Chondrocyte (in vitro differentiated cells): ENCODE measurements at regions not wholly inside any gene's neighbourhood (a gene's known extent, or its start where the extent isn't known, plus 50 kb on each side); places are given as distances from the start of the nearest gene placed in this dataset.
"Not testable (repeated sequence)": the region's sequence is repeated elsewhere in the genome, so short reads cannot be mapped to it uniquely, and the experiment has no call there.

Experiments
- DNase-seq: peaks from one replicate; pipeline ENCODE4 v3.0.0; 2021; ENCODE audit warnings: mixed read lengths, low spot score
- H3K27ac Mint-ChIP-seq: one replicate; pipeline ENCODE4 v1.8.0; 2021; ENCODE audit warnings: mild to moderate bottlenecking, moderate library complexity, mixed read lengths; ENCODE audit not compliant: unreplicated experiment
- H3K27me3 Mint-ChIP-seq: 2 replicates; pipeline ENCODE4 v1.8.0; 2021; ENCODE audit warnings: low read depth, mixed read lengths
- H3K36me3 Mint-ChIP-seq: 2 replicates; pipeline ENCODE4 v1.8.0; 2021; ENCODE audit warnings: low read depth, mixed read lengths
- H3K4me1 Mint-ChIP-seq: 2 replicates; pipeline ENCODE4 v1.8.0; 2021; ENCODE audit warnings: low read depth, mild to moderate bottlenecking, mixed read lengths
- H3K4me3 Mint-ChIP-seq: one replicate; pipeline ENCODE4 v1.8.0; 2021; ENCODE audit warnings: mild to moderate bottlenecking, moderate library complexity, mixed read lengths; ENCODE audit not compliant: unreplicated experiment
- H3K9me3 Mint-ChIP-seq: 2 replicates; pipeline ENCODE4 v1.8.0; 2021; ENCODE audit warnings: low read depth, mixed read lengths
- TF ChIP-seq, protein P1 (sequence below): fragments of 200-600 bp; sonication (generic); IDR thresholded peaks from 2 replicates; pipeline ENCODE4 v1.5.0; 2021; ENCODE audit warnings: antibody characterized with exemption, mild to moderate bottlenecking, moderate library complexity

DNA sequence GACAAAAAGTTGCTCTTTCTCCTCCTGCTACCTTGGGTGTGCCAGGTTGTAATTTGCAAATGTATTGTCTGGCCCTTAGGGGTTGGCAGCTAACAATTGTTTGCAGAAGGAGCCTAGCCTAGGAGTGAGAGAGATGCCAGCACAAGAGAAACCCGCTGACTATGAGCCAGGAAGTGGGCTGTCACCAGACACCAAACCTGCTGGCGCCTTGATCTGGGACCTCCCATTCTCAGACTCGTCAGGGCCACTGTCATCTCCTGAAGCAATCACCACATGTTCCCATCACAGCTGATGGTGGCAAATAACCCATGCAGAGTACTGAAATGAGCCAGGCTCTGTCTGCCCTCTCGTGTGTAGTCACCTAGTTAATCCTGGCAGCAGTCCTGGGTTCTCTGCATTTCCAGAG, 406.4 kb upstream of the NPAP1 start:
- Mint-ChIP-seq H3K27me3 (no peaks in the 10 kb centered on the region), H3K36me3 (no peaks in the 10 kb centered on the region), H3K9me3 (peaks cover 31% of the 10 kb centered on the region), H3K4me3 (no peak overlapping the region), H3K27ac (no peak overlapping the region), H3K4me1 (no peaks in the 10 kb centered on the region)
- TF ChIP-seq, protein P1, sequence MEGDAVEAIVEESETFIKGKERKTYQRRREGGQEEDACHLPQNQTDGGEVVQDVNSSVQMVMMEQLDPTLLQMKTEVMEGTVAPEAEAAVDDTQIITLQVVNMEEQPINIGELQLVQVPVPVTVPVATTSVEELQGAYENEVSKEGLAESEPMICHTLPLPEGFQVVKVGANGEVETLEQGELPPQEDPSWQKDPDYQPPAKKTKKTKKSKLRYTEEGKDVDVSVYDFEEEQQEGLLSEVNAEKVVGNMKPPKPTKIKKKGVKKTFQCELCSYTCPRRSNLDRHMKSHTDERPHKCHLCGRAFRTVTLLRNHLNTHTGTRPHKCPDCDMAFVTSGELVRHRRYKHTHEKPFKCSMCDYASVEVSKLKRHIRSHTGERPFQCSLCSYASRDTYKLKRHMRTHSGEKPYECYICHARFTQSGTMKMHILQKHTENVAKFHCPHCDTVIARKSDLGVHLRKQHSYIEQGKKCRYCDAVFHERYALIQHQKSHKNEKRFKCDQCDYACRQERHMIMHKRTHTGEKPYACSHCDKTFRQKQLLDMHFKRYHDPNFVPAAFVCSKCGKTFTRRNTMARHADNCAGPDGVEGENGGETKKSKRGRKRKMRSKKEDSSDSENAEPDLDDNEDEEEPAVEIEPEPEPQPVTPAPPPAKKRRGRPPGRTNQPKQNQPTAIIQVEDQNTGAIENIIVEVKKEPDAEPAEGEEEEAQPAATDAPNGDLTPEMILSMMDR: no peak
- DNase-seq: no peak

DNA sequence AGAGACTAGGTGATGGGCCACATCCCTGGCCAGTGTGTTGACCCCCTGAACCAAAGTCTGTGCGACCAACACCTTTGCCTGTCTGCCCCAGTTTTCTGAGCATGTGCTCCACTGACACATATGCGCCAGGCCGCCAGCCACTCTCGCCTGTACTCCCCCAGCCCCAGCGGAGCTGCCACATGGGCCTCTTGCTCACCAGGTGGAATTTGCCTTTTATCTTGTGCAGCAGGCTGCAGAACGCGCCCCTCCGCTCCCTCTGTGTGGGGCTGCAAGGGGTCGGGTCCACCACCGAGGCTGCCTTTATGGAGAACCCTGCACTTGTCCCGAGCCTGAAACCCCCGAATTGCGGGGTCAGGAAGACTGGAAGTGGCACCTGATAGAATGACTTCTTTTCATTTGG, 405.7 kb upstream of the NPAP1 start:
- H3K27me3 Mint-ChIP-seq: no peaks in the 10 kb centered on the region
- H3K27ac Mint-ChIP-seq: no peak overlapping the region
- no peaks in the 10 kb centered on the region for H3K4me1 Mint-ChIP-seq
- no peaks in the 10 kb centered on the region for H3K36me3 Mint-ChIP-seq
- no peak for DNase-seq
- TF ChIP-seq, protein P1: no peak
- H3K4me3 Mint-ChIP-seq: no peak overlapping the region
- H3K9me3 Mint-ChIP-seq: peaks cover 25% of the 10 kb centered on the region

DNA sequence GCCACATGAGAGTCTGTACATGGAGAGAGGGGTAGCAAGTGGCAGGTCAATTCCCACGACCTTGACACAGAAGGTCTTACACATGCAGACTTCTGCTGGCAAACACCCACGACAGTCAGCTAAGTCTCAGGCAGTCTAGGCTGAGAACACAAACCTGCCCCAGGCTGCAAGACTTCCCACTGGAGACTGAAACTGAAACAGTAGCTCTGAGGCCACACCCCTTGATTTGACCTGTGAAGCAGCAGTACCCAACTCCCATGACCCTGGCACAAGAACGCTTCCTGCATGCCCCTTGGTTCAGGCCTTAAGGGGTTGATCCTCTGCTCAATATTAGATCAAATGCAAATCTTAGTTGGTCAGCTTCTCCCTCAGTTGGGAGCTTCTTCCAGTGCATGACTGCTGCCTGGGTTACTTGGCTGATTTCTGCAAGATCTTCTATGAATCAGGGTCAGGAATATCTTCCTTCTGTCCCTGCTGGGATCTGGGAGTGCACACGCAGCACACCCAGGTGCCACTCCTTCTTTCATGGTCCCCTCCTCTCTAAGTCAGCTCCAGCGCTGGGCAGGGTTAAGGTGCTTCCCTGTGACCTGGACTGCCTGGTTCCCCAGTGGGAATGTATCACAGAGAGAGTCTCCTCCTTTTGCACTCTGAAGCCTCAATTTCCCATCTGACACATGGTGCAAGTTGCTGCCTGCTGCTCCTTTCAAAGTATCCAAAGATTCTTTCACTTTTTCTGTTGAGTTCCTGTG, 403.9 kb upstream of the NPAP1 start:
- H3K27me3 Mint-ChIP-seq, H3K27ac Mint-ChIP-seq, H3K36me3 Mint-ChIP-seq, DNase-seq, H3K4me3 Mint-ChIP-seq, H3K4me1 Mint-ChIP-seq: not testable (repeated sequence)
- peaks cover 29% of the 10 kb centered on the region for H3K9me3 Mint-ChIP-seq

DNA sequence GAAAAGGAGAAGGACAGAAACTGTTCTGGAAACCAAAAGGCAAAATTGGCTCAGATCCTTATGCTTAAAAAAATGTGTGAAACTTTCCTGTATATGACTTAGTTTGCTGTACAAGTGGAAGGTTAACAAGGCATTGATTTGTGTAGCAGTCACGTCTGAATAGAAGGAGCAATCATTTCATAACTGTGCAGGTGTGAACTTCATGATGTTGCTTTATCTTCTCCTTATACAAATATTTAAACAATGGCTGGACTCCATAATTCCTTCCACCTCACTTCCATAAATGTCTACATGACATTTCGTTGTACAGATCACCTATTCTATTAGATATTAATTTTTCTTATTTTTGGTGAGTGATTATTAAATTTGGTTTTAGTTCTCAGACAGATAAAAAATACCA, 382.7 kb upstream of the NPAP1 start:
- Mint-ChIP-seq H3K27me3 (no peaks in the 10 kb centered on the region), H3K9me3 (peaks cover 17% of the 10 kb centered on the region), H3K4me3 (no peak overlapping the region), H3K27ac (no peak overlapping the region), H3K36me3 (no peaks in the 10 kb centered on the region), H3K4me1 (no peaks in the 10 kb centered on the region)
- TF ChIP-seq, protein P1: no peak
- no peak for DNase-seq

DNA sequence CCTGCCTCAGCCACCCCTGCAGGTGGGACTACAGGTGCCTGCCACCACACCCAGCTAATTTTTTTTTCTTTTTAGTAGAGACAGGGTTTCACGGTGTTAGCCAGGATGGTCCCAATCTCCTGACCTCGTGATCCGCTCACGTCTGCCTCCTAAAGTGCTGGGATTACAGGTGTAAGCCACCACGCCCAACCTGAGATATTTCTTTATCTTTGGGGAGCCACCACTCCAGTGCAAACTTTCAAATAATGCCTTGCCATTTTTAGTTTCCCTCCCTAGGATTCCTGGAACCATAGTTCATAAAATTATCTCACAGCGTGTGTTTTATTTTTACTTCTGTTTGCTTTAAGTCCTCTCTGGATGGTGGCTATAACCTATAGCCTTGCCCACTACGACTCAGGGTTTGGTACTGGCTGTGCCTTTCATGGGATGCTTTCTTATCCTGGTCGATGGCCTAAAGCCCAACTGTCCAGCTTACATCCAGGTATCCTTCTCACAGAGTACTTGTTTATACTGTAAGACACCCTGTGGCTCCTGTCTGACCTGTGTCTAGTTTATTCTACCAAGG, 374.7 kb upstream of the NPAP1 start:
- H3K27ac Mint-ChIP-seq, DNase-seq, H3K27me3 Mint-ChIP-seq, H3K4me3 Mint-ChIP-seq, H3K36me3 Mint-ChIP-seq, H3K4me1 Mint-ChIP-seq: not testable (repeated sequence)
- H3K9me3 Mint-ChIP-seq: peaks cover 28% of the 10 kb centered on the region

DNA sequence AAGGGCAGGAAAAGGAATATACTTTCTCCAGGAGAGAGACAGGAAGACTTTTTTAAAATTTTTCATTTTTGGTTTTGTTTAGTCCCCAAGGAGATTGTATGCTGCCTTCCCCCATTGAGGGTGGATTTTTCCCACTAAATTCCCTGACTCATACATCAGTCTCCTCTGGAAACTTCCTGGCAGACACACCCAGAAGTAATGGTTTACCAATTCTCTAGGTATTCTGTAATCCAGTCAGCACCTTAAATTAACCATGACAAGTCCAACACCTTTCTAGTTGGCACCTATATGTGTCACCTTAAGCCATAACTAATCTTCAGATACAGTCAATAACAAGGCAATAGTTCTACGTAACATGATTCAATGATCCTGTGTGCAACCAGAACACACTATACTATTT, 373.6 kb upstream of the NPAP1 start:
- H3K36me3 Mint-ChIP-seq, H3K4me1 Mint-ChIP-seq, DNase-seq, H3K27me3 Mint-ChIP-seq, H3K4me3 Mint-ChIP-seq, H3K27ac Mint-ChIP-seq: not testable (repeated sequence)
- H3K9me3 Mint-ChIP-seq: peaks cover 31% of the 10 kb centered on the region

DNA sequence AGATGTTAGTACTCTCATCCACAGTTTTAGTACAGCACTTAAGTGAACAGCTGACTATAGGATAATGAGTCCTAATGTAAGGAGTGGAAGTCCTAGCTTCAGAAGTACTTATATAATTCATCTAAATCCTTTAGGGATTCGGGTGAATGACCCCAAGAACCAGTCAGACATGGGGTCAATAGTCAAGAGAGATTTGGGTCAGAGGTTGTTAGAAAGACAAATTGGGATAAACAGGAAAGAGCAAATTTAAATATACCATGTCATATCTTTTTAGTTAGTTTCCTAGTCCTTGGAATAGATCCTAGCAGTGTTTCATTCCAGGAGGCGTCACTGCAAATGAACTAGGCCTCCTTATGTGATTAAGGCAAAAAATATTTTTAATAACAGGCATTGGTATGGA, 370.8 kb upstream of the NPAP1 start:
- not testable (repeated sequence) for H3K27ac Mint-ChIP-seq, H3K4me3 Mint-ChIP-seq, H3K4me1 Mint-ChIP-seq, H3K36me3 Mint-ChIP-seq, DNase-seq, H3K27me3 Mint-ChIP-seq
- H3K9me3 Mint-ChIP-seq: peaks cover 28% of the 10 kb centered on the region

DNA sequence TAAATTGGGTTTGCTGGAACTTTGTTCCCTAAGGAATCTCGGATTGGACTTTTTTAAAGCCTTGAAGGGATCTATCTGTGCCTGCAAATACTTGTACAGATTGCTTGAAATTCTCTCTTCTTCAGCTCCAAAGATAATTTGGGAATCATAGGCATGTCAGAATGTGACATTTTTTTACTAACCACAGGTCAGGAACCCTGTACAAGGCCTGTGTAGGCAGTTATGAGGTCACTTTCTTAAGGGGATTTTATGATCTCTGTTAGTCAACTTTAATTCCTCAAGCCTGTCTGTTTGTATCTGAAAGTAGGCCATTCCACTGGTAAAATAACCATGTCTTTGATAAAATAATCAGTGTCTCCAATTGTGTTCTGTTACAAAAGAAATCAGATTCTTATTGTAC, 369.9 kb upstream of the NPAP1 start:
- H3K27me3 Mint-ChIP-seq, DNase-seq, H3K36me3 Mint-ChIP-seq, H3K4me1 Mint-ChIP-seq, H3K4me3 Mint-ChIP-seq, H3K27ac Mint-ChIP-seq: not testable (repeated sequence)
- peaks cover 28% of the 10 kb centered on the region for H3K9me3 Mint-ChIP-seq

DNA sequence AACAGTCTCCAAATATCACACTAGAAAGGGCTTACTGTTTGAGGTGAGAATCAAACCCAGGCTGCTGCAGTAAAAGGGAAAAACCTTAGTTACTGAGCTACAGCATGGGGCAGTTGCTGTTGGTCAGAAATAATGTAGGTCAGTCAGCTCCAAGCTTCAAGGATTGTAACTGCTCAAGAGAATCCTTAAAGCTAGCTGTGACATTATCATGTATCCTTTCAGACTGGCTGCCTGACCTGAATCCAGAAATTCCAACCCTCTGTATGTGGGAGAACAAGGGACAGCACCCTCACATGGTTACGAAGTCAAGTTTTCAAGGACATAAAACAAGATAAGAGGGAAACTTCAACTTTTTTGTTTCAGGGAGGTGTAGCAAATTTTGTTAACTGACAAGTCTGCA, 365.9 kb upstream of the NPAP1 start:
- not testable (repeated sequence) for DNase-seq, H3K4me3 Mint-ChIP-seq, H3K4me1 Mint-ChIP-seq, H3K27ac Mint-ChIP-seq, H3K27me3 Mint-ChIP-seq, H3K36me3 Mint-ChIP-seq
- peaks cover 12% of the 10 kb centered on the region for H3K9me3 Mint-ChIP-seq

DNA sequence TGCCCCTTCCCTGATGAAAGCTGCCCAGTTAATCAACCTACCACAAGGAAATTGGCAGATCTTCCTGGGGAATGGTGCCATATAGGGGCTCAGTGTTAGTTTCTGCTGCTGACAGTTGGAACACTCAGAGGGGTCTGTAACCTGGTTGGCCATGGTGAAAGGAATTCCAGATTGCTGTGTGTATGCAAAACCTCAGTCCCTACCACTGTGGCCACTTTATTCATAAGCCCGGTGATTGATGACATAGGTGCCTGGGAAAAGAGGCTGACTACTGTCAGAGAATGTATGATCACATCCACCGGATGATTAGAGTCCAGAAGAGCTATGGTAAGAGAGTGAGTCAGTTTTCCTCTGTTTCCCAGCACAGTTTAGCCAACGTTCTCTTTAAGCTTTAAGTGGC, 363.9 kb upstream of the NPAP1 start:
- H3K27me3 Mint-ChIP-seq, H3K4me3 Mint-ChIP-seq, H3K4me1 Mint-ChIP-seq, H3K27ac Mint-ChIP-seq, DNase-seq, H3K36me3 Mint-ChIP-seq: not testable (repeated sequence)
- H3K9me3 Mint-ChIP-seq: peaks cover 16% of the 10 kb centered on the region
